GM23338 (cell line): ENCODE measurements at regions not wholly inside any gene's neighbourhood (a gene's known extent, or its start where the extent isn't known, plus 50 kb on each side); places are given as distances from the start of the nearest gene placed in this dataset.

ENCODE experiments used
- ATAC-seq: fragments of 200-7000 bp; cut with Tn5 transposase; 3 replicates; pipeline ENCODE4 v1.9.1; 2020
- DNase-seq: peaks from one replicate; pipeline ENCODE4 v3.0.0-alpha.2; 2015; ENCODE audit warnings: low spot score
- H2AFZ ChIP-seq: fragments of 200-600 bp; sonication (generic); 2 replicates; pipeline ENCODE4 v1.8.0; 2016; ENCODE audit warnings: antibody characterized with exemption, mild to moderate bottlenecking, moderate library complexity
- H3F3A ChIP-seq: fragments of 200-600 bp; sonication (generic); replicated peaks from 2 replicates; pipeline ENCODE4 v1.8.0; 2017; ENCODE audit warnings: antibody characterized with exemption, mixed run types, low read depth
- H3K27ac ChIP-seq: fragments of 200-600 bp; sonication (generic); 2 replicates; pipeline ENCODE4 v1.6.1; 2016; ENCODE audit warnings: low read depth
- H3K27me3 ChIP-seq: fragments of 200-600 bp; sonication (generic); 2 replicates; pipeline ENCODE4 v1.8.0; 2016; ENCODE audit warnings: mild to moderate bottlenecking, mixed run types, moderate library complexity; ENCODE audit not compliant: insufficient read depth
- H3K36me3 ChIP-seq: fragments of 200-600 bp; sonication (generic); 2 replicates; pipeline ENCODE4 v1.8.0; 2016; ENCODE audit warnings: mild to moderate bottlenecking; ENCODE audit not compliant: insufficient read depth
- H3K4me1 ChIP-seq: fragments of 200-600 bp; sonication (generic); 2 replicates; pipeline ENCODE4 v1.8.0; 2016; ENCODE audit warnings: mild to moderate bottlenecking, moderate library complexity; ENCODE audit not compliant: insufficient read depth
- H3K4me2 ChIP-seq: fragments of 200-600 bp; sonication (generic); 2 replicates; pipeline ENCODE4 v1.7.1; 2017; ENCODE audit warnings: mixed run types
- H3K4me3 ChIP-seq: fragments of 200-600 bp; sonication (generic); 2 replicates; pipeline ENCODE4 v1.6.1; 2016; ENCODE audit warnings: mixed run types
- H3K79me2 ChIP-seq: fragments of 200-600 bp; sonication (generic); replicated peaks from 2 replicates; pipeline ENCODE4 v1.8.0; 2017; ENCODE audit warnings: mild to moderate bottlenecking; ENCODE audit not compliant: insufficient read depth
- H3K9me2 ChIP-seq: fragments of 200-600 bp; sonication (generic); 2 replicates; pipeline ENCODE4 v1.8.0; 2017; ENCODE audit not compliant: insufficient read depth
- H4K20me1 ChIP-seq: fragments of 200-600 bp; sonication (generic); replicated peaks from 2 replicates; pipeline ENCODE4 v1.8.0; 2017; ENCODE audit warnings: mild to moderate bottlenecking; ENCODE audit not compliant: insufficient read depth
- H3K27ac Mint-ChIP-seq: 2 replicates; pipeline ENCODE4 v1.8.0; 2020; ENCODE audit warnings: inconsistent platforms, mild to moderate bottlenecking, moderate library complexity, mixed read lengths
- H3K27me3 Mint-ChIP-seq: 3 replicates; pipeline ENCODE4 v1.8.0; 2022; ENCODE audit warnings: low read depth, mild to moderate bottlenecking, moderate library complexity, mixed read lengths, inconsistent platforms; ENCODE audit not compliant: insufficient read depth, poor library complexity
- H3K36me3 Mint-ChIP-seq: 3 replicates; pipeline ENCODE4 v1.8.0; 2021; ENCODE audit warnings: low read depth, mild to moderate bottlenecking, inconsistent platforms, moderate library complexity, mixed read lengths
- H3K4me1 Mint-ChIP-seq: 3 replicates; pipeline ENCODE4 v1.8.0; 2020; ENCODE audit warnings: mild to moderate bottlenecking, inconsistent platforms, mixed read lengths
- H3K4me3 Mint-ChIP-seq: 3 replicates; pipeline ENCODE4 v1.8.0; 2021; ENCODE audit warnings: moderate library complexity, mild to moderate bottlenecking, inconsistent platforms, mixed read lengths
- H3K9me3 Mint-ChIP-seq: 3 replicates; pipeline ENCODE4 v1.8.0; 2020; ENCODE audit warnings: moderate library complexity, mild to moderate bottlenecking, inconsistent platforms, mixed read lengths
- CREB1 ChIP-seq: fragments of 250-450 bp; sonication (Bioruptor Pico); IDR thresholded peaks from 2 replicates; pipeline ENCODE4 v1.5.0; 2020; ENCODE audit warnings: low read depth, mild to moderate bottlenecking, moderate library complexity
- EZH2 ChIP-seq: fragments of 200-600 bp; sonication (generic); IDR thresholded peaks from one replicate; pipeline ENCODE4 v1.8.0; 2017; ENCODE audit warnings: antibody characterized with exemption, mild to moderate bottlenecking, low read depth; ENCODE audit not compliant: unreplicated experiment
- EZH2phosphoT487 ChIP-seq: fragments of 200-600 bp; sonication (generic); IDR thresholded peaks from one replicate; pipeline ENCODE4 v1.8.1; 2018; ENCODE audit warnings: antibody characterized with exemption; ENCODE audit not compliant: unreplicated experiment
- JUNB ChIP-seq: IDR thresholded peaks from one replicate; pipeline ENCODE4 v1.6.1; 2016; ENCODE audit warnings: antibody characterized with exemption; ENCODE audit not compliant: unreplicated experiment
- NANOG ChIP-seq: IDR thresholded peaks from 2 replicates; pipeline ENCODE4 v1.6.1; 2016; ENCODE audit warnings: antibody characterized with exemption, borderline replicate concordance
- POLR2AphosphoS5 ChIP-seq: IDR thresholded peaks from 2 replicates; pipeline ENCODE4 v1.6.1; 2016; ENCODE audit warnings: antibody characterized with exemption, low read depth
- STAT1 ChIP-seq: IDR thresholded peaks from one replicate; pipeline ENCODE4 v1.6.1; 2016; ENCODE audit warnings: antibody characterized with exemption; ENCODE audit not compliant: unreplicated experiment
- ZNF114 ChIP-seq: fragments of 250-450 bp; sonication (Bioruptor Pico); IDR thresholded peaks from 2 replicates; pipeline ENCODE4 v1.5.0; 2020; ENCODE audit warnings: mild to moderate bottlenecking, moderate library complexity
- ZNF331 ChIP-seq: fragments of 250-450 bp; sonication (Bioruptor Pico); IDR thresholded peaks from 2 replicates; pipeline ENCODE4 v1.5.0; 2020; ENCODE audit warnings: low read depth, mild to moderate bottlenecking, moderate library complexity
- ZNF462 ChIP-seq: fragments of 250-450 bp; sonication (Bioruptor Pico); IDR thresholded peaks from 2 replicates; pipeline ENCODE4 v1.5.0; 2020; ENCODE audit warnings: mild to moderate bottlenecking, moderate library complexity
- TF ChIP-seq, protein P1 (sequence below): IDR thresholded peaks from one replicate; pipeline ENCODE4 v1.6.1; 2018; ENCODE audit warnings: antibody characterized with exemption; ENCODE audit not compliant: unreplicated experiment
- TF ChIP-seq, protein P2 (sequence below): IDR thresholded peaks from 2 replicates; pipeline ENCODE4 v1.6.1; 2016; ENCODE audit warnings: antibody characterized with exemption
- TF ChIP-seq, protein P3 (sequence below), 2 experiments: fragments of 200-600 bp in 1 of 2; sonication (generic) in 1 of 2; conservative IDR thresholded peaks; 2 replicates each; pipeline versions ENCODE4 v1.5.1 to v1.6.1; 2016 to 2017; ENCODE audit warnings: antibody characterized with exemption in 2 of 2, low read depth in 2 of 2, mild to moderate bottlenecking in 2 of 2, moderate library complexity in 1 of 2

DNA sequence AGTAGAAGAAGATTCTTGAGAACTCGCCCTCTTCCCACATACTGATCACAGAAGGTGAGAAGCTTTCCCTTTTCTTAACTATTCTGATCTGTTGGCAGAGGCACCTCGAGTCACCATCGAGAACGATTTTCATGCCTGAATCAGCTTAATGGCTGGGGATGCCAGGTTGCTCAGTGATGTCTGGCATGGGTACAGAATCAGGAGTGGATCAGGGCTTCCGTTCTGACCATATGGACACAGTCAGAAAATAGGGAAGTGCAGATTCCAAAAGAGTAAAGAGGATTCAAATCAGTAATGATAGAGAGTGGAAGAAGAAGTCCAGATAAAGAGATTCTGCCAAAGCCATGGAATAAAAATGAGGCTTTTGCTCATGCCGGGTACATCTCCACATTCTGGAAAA, 52.0 kb upstream of the GRB10 start:
- H3K27me3 Mint-ChIP-seq, result peaks cover 3% of the 10 kb centered on the region
- Histone ChIP-seq H3K36me3 (no peaks in the 10 kb centered on the region; the same call in 1 of the 2 replicates), H3F3A (no peaks in the 10 kb centered on the region), H3K4me2 (no peak overlapping the region), H3K27me3 (no peaks in the 10 kb centered on the region), H3K9me2 (peaks cover 37% of the 10 kb centered on the region), H3K27ac (no peak overlapping the region), H4K20me1 (no peaks in the 10 kb centered on the region), H3K4me1 (no peaks in the 10 kb centered on the region), H3K79me2 (no peaks in the 10 kb centered on the region), H3K4me3 (no peak overlapping the region), H2AFZ (peak overlapping the region; percentile 43; the same call in 1 of the 2 replicates)
- no peak overlapping the region for H3K27ac Mint-ChIP-seq
- H3K36me3 Mint-ChIP-seq, result no peaks in the 10 kb centered on the region; the same call in 2 of the 3 replicates
- no peak for DNase-seq
- no peak overlapping the region for H3K4me3 Mint-ChIP-seq
- no peak for TF ChIP-seq ZNF331 (CRISPR knock-in tag)
- TF ChIP-seq CREB1 (CRISPR knock-in tag), result no peak
- TF ChIP-seq EZH2, result no peak
- TF ChIP-seq EZH2phosphoT487, result no peak
- TF ChIP-seq, protein P1, sequence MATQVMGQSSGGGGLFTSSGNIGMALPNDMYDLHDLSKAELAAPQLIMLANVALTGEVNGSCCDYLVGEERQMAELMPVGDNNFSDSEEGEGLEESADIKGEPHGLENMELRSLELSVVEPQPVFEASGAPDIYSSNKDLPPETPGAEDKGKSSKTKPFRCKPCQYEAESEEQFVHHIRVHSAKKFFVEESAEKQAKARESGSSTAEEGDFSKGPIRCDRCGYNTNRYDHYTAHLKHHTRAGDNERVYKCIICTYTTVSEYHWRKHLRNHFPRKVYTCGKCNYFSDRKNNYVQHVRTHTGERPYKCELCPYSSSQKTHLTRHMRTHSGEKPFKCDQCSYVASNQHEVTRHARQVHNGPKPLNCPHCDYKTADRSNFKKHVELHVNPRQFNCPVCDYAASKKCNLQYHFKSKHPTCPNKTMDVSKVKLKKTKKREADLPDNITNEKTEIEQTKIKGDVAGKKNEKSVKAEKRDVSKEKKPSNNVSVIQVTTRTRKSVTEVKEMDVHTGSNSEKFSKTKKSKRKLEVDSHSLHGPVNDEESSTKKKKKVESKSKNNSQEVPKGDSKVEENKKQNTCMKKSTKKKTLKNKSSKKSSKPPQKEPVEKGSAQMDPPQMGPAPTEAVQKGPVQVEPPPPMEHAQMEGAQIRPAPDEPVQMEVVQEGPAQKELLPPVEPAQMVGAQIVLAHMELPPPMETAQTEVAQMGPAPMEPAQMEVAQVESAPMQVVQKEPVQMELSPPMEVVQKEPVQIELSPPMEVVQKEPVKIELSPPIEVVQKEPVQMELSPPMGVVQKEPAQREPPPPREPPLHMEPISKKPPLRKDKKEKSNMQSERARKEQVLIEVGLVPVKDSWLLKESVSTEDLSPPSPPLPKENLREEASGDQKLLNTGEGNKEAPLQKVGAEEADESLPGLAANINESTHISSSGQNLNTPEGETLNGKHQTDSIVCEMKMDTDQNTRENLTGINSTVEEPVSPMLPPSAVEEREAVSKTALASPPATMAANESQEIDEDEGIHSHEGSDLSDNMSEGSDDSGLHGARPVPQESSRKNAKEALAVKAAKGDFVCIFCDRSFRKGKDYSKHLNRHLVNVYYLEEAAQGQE, result no peak
- TF ChIP-seq ZNF462 (CRISPR knock-in tag), result no peak
- no peak for TF ChIP-seq POLR2AphosphoS5
- TF ChIP-seq, protein P2, sequence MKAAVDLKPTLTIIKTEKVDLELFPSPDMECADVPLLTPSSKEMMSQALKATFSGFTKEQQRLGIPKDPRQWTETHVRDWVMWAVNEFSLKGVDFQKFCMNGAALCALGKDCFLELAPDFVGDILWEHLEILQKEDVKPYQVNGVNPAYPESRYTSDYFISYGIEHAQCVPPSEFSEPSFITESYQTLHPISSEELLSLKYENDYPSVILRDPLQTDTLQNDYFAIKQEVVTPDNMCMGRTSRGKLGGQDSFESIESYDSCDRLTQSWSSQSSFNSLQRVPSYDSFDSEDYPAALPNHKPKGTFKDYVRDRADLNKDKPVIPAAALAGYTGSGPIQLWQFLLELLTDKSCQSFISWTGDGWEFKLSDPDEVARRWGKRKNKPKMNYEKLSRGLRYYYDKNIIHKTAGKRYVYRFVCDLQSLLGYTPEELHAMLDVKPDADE, result no peak
- TF ChIP-seq ZNF114 (CRISPR knock-in tag), result no peak
- no peak for TF ChIP-seq STAT1
- TF ChIP-seq, protein P3, sequence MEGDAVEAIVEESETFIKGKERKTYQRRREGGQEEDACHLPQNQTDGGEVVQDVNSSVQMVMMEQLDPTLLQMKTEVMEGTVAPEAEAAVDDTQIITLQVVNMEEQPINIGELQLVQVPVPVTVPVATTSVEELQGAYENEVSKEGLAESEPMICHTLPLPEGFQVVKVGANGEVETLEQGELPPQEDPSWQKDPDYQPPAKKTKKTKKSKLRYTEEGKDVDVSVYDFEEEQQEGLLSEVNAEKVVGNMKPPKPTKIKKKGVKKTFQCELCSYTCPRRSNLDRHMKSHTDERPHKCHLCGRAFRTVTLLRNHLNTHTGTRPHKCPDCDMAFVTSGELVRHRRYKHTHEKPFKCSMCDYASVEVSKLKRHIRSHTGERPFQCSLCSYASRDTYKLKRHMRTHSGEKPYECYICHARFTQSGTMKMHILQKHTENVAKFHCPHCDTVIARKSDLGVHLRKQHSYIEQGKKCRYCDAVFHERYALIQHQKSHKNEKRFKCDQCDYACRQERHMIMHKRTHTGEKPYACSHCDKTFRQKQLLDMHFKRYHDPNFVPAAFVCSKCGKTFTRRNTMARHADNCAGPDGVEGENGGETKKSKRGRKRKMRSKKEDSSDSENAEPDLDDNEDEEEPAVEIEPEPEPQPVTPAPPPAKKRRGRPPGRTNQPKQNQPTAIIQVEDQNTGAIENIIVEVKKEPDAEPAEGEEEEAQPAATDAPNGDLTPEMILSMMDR (conservative IDR thresholded peaks at IDR 0.05; ENCODE audit: low read depth in 2 of 2), result no peak
- TF ChIP-seq JUNB, result no peak
- TF ChIP-seq NANOG, result no peak
- ATAC-seq, result no peak
- H3K9me3 Mint-ChIP-seq, result no peaks in the 10 kb centered on the region; the same call in 2 of the 3 replicates
- peaks cover 4% of the 10 kb centered on the region; the same call in 1 of the 3 replicates for H3K4me1 Mint-ChIP-seq
